HFFc6 (cell line): ENCODE measurements at regions not wholly inside any gene's neighbourhood (a gene's known extent, or its start where the extent isn't known, plus 50 kb on each side); places are given as distances from the start of the nearest gene placed in this dataset.

Experiments
- DNase-seq: peaks from one replicate; pipeline ENCODE4 v3.0.0-alpha.2; 2018
- H3K27ac Mint-ChIP-seq: 2 replicates; pipeline ENCODE4 v1.8.0; 2020; ENCODE audit warnings: mild to moderate bottlenecking, mixed read lengths
- H3K27me3 Mint-ChIP-seq: 2 replicates; pipeline ENCODE4 v1.8.0; 2021; ENCODE audit warnings: mild to moderate bottlenecking, moderate library complexity, mixed read lengths; ENCODE audit not compliant: insufficient read depth
- H3K36me3 Mint-ChIP-seq: 2 replicates; pipeline ENCODE4 v1.8.0; 2021; ENCODE audit warnings: low read depth, mixed read lengths
- H3K4me1 Mint-ChIP-seq: 2 replicates; pipeline ENCODE4 v1.8.0; 2020; ENCODE audit warnings: low read depth, mixed read lengths
- H3K4me3 Mint-ChIP-seq: 2 replicates; pipeline ENCODE4 v1.8.0; 2020; ENCODE audit warnings: mild to moderate bottlenecking, moderate library complexity, mixed read lengths
- H3K9me3 Mint-ChIP-seq: 2 replicates; pipeline ENCODE4 v1.8.0; 2020; ENCODE audit warnings: mild to moderate bottlenecking, mixed read lengths
- CTCF ChIP-seq: fragments of 200-600 bp; sonication (generic); IDR thresholded peaks from 2 replicates; pipeline ENCODE4 v1.5.0; 2021; ENCODE audit warnings: antibody characterized with exemption, mild to moderate bottlenecking

DNA sequence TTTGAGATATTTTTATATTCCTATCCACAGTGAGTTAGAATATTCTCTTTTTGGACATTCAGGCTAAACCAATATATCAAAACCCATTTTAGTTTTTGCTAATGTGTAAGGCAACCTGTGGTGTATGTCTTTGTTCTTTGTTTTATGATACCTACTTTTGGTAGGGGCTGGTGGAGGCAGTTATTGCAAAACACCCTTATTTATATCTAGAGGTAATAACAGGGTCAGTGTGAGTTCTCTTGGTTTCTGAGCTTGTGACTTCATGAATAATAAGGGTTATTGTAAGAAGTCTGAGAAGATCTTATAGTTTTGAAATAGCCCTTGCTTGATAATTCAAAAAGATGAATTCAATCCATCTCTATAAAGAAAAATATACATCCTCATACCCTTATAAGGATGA is 235.1 kb upstream of the LRIG3 start:
- Mint-ChIP-seq H3K9me3 (peaks cover 39% of the 10 kb centered on the region), H3K4me1 (peaks cover 22% of the 10 kb centered on the region), H3K27ac (no peak overlapping the region), H3K27me3 (no peaks in the 10 kb centered on the region; the same call in 1 of the 2 replicates), H3K36me3 (peaks cover 30% of the 10 kb centered on the region), H3K4me3 (no peak overlapping the region)
- no peak for TF ChIP-seq CTCF
- DNase-seq = no peak

- peaks cover 20% of the 10 kb centered on the region for H3K36me3 Mint-ChIP-seq
- H3K9me3 Mint-ChIP-seq = peaks cover 22% of the 10 kb centered on the region
- H3K27ac Mint-ChIP-seq = peak overlapping the region; percentile 54
- peak; percentile 29 for DNase-seq
- H3K4me3 Mint-ChIP-seq = peak overlapping the region; percentile 13; the same call in 1 of the 2 replicates
- H3K4me1 Mint-ChIP-seq = peaks cover 31% of the 10 kb centered on the region
- no peaks in the 10 kb centered on the region for H3K27me3 Mint-ChIP-seq
- TF ChIP-seq CTCF = no peak
Measured at GRCh38 chr12:59151243-59151642, 230.9 kb upstream of the LRIG3 start.

DNA sequence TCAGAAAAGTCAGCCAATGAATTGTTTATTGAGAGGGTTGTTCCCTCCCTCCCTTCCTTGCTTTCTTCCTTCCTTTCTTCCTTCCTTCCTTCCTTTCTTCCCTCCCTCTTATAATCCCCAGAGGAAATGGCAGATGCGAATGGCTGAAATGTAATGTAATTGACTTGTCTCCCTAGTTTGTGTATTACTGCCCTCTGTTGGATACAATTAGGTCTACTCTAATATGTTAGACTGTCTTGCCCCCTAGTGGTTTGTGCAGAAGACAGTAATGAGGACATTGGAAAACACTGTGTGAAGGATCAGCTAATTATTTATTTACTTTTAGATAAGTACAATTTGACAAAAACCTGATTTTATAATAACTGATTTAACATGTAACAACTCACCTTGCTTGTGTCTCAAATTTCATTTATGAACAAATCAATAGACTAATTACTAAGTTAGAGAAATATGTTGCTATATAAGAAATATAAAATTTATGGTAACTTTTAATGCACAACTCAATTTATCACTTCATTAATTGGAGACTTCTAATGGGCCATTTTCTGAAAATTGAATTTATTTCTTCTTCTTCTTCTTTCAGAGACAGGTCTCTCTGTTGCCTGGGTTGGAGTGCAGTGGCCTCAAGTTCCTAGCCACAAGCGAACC is 229.8 kb upstream of the LRIG3 start:
- DNase-seq = peak; percentile 85
- peak; percentile 97 for TF ChIP-seq CTCF
- no peak overlapping the region; the same call in 1 of the 2 replicates for H3K27ac Mint-ChIP-seq
- H3K4me3 Mint-ChIP-seq = no peak overlapping the region
- H3K27me3 Mint-ChIP-seq = no peaks in the 10 kb centered on the region
- H3K9me3 Mint-ChIP-seq = peaks cover 14% of the 10 kb centered on the region
- peaks cover 31% of the 10 kb centered on the region for H3K4me1 Mint-ChIP-seq
- H3K36me3 Mint-ChIP-seq = peaks cover 13% of the 10 kb centered on the region; the same call in 1 of the 2 replicates

DNA sequence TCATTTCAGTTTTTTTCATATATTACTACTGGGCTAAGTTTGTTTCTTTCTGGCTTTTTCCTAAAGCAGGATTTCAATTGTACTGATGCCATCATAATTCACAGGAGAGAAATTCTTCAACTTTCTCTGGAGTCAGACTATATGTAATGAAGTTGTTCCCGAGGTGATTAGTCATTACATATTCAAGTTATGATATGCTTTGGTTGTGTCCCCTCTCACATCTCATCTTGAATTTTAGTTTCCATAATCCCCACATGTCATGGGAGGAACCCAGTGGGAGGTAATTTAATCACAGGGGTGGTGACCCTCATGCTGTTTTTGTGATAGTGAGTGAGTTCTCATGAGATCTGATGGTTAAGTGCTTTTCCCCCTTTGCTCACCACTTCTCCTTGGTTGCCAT is 227.5 kb upstream of the LRIG3 start:
- DNase-seq = no peak
- Mint-ChIP-seq H3K36me3 (peaks cover 4% of the 10 kb centered on the region; the same call in 1 of the 2 replicates), H3K27ac (no peak overlapping the region)

DNA sequence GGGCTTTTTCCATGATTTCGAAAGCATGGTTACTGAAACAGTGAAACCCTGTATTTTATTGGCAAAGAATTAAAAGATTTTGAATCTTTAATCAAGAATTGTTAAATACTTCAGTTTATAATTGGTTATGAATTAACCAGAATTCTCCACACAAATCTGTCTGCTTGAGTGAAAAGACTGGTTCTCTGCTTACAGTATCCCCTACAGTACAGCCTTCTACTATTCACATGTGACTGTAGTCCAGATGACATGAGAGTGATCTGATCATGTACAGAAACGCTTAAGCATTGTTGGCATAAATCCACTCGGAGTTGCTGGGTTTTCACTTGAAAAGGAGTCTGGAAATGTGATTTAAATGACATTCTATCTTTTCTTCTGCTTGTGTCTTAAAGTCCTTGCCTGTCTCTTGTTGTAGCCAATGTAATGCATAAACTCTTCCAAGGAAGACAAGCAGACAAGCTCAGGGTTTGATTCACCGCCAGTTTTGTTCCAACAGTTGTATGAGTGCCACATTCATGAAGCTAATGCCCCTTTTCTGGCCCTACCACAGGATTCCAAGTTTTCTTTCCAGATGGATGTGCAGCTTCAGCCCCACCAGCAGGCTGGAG is 222.0 kb upstream of the LRIG3 start:
- no peak for TF ChIP-seq CTCF

More for the DNA sequence above, 227.5 kb upstream of the LRIG3 start:
- Mint-ChIP-seq H3K4me3 (no peak overlapping the region), H3K4me1 (peaks cover 30% of the 10 kb centered on the region), H3K27me3 (no peaks in the 10 kb centered on the region), H3K9me3 (peaks cover 5% of the 10 kb centered on the region; the same call in 1 of the 2 replicates)
- TF ChIP-seq CTCF = no peak

More for the DNA sequence above, 222.0 kb upstream of the LRIG3 start:
- no peak for DNase-seq
- Mint-ChIP-seq H3K27ac (no peak overlapping the region), H3K4me1 (no peaks in the 10 kb centered on the region), H3K9me3 (no peaks in the 10 kb centered on the region), H3K4me3 (no peak overlapping the region), H3K36me3 (no peaks in the 10 kb centered on the region), H3K27me3 (no peaks in the 10 kb centered on the region)
